ENCODE measurements at regions not wholly inside any gene's neighbourhood (a gene's known extent, or its start where the extent isn't known, plus 50 kb on each side); places are given as distances from the start of the nearest gene placed in this dataset.

- WGBS: 64% methylated on average over 3 of the region's 3 CpGs
- intact Hi-C loops (cut with DNase I): no loop called here
Measured at GRCh38 chr10:8229153-8229552, 174.7 kb downstream of the GATA3 start.

GRCh38 chr10:8230902-8231301 lies 176.4 kb downstream of the GATA3 start:
- intact Hi-C loops (cut with DNase I): no loop called here

More at GRCh38 chr10:8229153-8229552, 174.7 kb downstream of the GATA3 start:
- no peak overlapping the region for H3K27ac ChIP-seq
- no peak for DNase-seq (ENCODE audit: low spot score)
- no peak for TF ChIP-seq POLR2AphosphoS5 (IDR thresholded peaks at IDR 0.05)
- TF ChIP-seq CTCF (IDR thresholded peaks at IDR 0.05): no peak
- no peak for TF ChIP-seq POLR2A (IDR thresholded peaks at IDR 0.05)
- no peaks in the 10 kb centered on the region for H3K9me3 ChIP-seq
- no peak overlapping the region for H3K4me3 ChIP-seq
- no peaks in the 10 kb centered on the region for H3K36me3 ChIP-seq
- no peaks in the 10 kb centered on the region for H3K27me3 ChIP-seq (replicated peaks; ENCODE audit: insufficient read depth)
- H3K4me1 ChIP-seq (replicated peaks): no peaks in the 10 kb centered on the region

GRCh38 chr10:8233049-8233448 lies 178.6 kb downstream of the GATA3 start:
- WGBS: 41% methylated on average over 3 of the region's 3 CpGs
- H3K27ac ChIP-seq: no peak overlapping the region
- intact Hi-C loops (cut with DNase I): no loop called here

More at GRCh38 chr10:8230902-8231301, 176.4 kb downstream of the GATA3 start:
- TF ChIP-seq CTCF (IDR thresholded peaks at IDR 0.05) (no peak), POLR2AphosphoS5 (IDR thresholded peaks at IDR 0.05) (no peak)
- DNase-seq (ENCODE audit: low spot score): no peak
- Histone ChIP-seq H3K27ac (no peak overlapping the region), H3K36me3 (no peaks in the 10 kb centered on the region), H3K4me3 (no peak overlapping the region), H3K4me1 (replicated peaks) (no peaks in the 10 kb centered on the region), H3K27me3 (replicated peaks; ENCODE audit: insufficient read depth) (no peaks in the 10 kb centered on the region), H3K9me3 (no peaks in the 10 kb centered on the region)
- WGBS: 100% methylated on average over 1 of the region's 1 CpG

GRCh38 chr10:8233832-8234259 lies 179.4 kb downstream of the GATA3 start:
- H3K27ac ChIP-seq: no peak overlapping the region
- WGBS: 45% methylated on average over 7 of the region's 7 CpGs
- intact Hi-C loops (cut with DNase I): no loop called here
- H3K36me3 ChIP-seq: no peaks in the 10 kb centered on the region
- H3K9me3 ChIP-seq: no peaks in the 10 kb centered on the region
- no peak overlapping the region for H3K4me3 ChIP-seq
- no peak for DNase-seq (ENCODE audit: low spot score)
- TF ChIP-seq CTCF (IDR thresholded peaks at IDR 0.05): no peak
- no peak for TF ChIP-seq POLR2AphosphoS5 (IDR thresholded peaks at IDR 0.05)
- no peak for TF ChIP-seq POLR2A (IDR thresholded peaks at IDR 0.05)
- H3K27me3 ChIP-seq (replicated peaks; ENCODE audit: insufficient read depth): no peaks in the 10 kb centered on the region
- H3K4me1 ChIP-seq (replicated peaks): no peaks in the 10 kb centered on the region

More at GRCh38 chr10:8233049-8233448, 178.6 kb downstream of the GATA3 start:
- Histone ChIP-seq H3K27me3 (replicated peaks; ENCODE audit: insufficient read depth) (no peaks in the 10 kb centered on the region), H3K9me3 (no peaks in the 10 kb centered on the region), H3K36me3 (no peaks in the 10 kb centered on the region), H3K4me3 (no peak overlapping the region), H3K4me1 (replicated peaks) (no peaks in the 10 kb centered on the region)
- TF ChIP-seq POLR2A (IDR thresholded peaks at IDR 0.05): no peak
- DNase-seq (ENCODE audit: low spot score): no peak

GRCh38 chr10:8235253-8236027 lies 181.0 kb downstream of the GATA3 start:
- Histone ChIP-seq H3K27ac (no peak overlapping the region), H3K36me3 (no peaks in the 10 kb centered on the region), H3K4me3 (no peak overlapping the region), H3K9me3 (no peaks in the 10 kb centered on the region), H3K27me3 (replicated peaks; ENCODE audit: insufficient read depth) (no peaks in the 10 kb centered on the region), H3K4me1 (replicated peaks) (no peaks in the 10 kb centered on the region)
- no peak for DNase-seq (ENCODE audit: low spot score)
- TF ChIP-seq POLR2AphosphoS5 (IDR thresholded peaks at IDR 0.05): no peak
- TF ChIP-seq POLR2A (IDR thresholded peaks at IDR 0.05): no peak
- no peak for TF ChIP-seq CTCF (IDR thresholded peaks at IDR 0.05)
- intact Hi-C loops (cut with DNase I): no loop called here
- WGBS: 84% methylated on average over 24 of the region's 25 CpGs
